ENCODE measurements at regions not wholly inside any gene's neighbourhood (a gene's known extent, or its start where the extent isn't known, plus 50 kb on each side); places are given as distances from the start of the nearest gene placed in this dataset.

DNA sequence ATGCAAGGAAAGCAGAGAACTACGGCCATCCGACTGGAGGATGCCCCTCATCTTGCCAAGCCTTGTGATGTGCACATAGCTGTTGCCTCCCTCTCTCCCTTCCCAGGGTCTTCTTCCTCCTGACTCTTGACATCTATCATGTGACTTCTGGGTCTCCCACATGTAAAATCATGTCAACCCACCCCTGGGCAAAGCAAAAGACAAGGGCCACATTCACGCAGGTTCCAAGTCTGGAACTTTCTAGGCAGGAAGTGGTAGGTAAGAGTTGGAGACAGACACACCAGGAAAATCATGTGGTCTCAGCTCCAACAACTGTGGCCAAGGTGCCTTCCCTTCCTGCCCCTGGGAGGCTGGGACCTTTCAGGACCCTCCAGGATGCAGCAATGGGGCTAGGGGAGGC lies 187.3 kb downstream of the CXCL12 start:
- Histone ChIP-seq H3K4me3 (no peak overlapping the region), H3K4me1 (peaks cover 0 to 6% (median 0%) of the 10 kb centered on the region in 6 donors), H3K36me3 (no peaks in the 10 kb centered on the region), H3K27me3 (replicated peaks in 1 of 7) (no peaks in the 10 kb centered on the region), H3K27ac (no peak overlapping the region), H3K9me3 (peaks cover 0 to 12% (median 0%) of the 10 kb centered on the region in 8 donors)
- no peak for DNase-seq
- intact Hi-C loops (cut with DNase I; ENCODE audit: low total_unique reads) = no loop called here
- WGBS, 5 donors = 95 to 100% (median 97%) methylated on average over 3 of the region's 3 CpGs
- TF ChIP-seq CTCF (IDR thresholded peaks at IDR 0.05 in 8 of 11, conservative IDR thresholded peaks at IDR 0.05 in 3 of 11) (no peak), POLR2A (IDR thresholded peaks at IDR 0.05) (no peak), POLR2AphosphoS5 (IDR thresholded peaks at IDR 0.05) (no peak)

GRCh38 chr10:44196336-44196735 lies 188.6 kb downstream of the CXCL12 start:
- WGBS, 5 donors = 86 to 90% (median 88%) methylated on average over 5 of the region's 5 CpGs
- intact Hi-C loops (cut with DNase I; ENCODE audit: low total_unique reads) = no loop called here
- no peaks in the 10 kb centered on the region for H3K36me3 ChIP-seq

DNA sequence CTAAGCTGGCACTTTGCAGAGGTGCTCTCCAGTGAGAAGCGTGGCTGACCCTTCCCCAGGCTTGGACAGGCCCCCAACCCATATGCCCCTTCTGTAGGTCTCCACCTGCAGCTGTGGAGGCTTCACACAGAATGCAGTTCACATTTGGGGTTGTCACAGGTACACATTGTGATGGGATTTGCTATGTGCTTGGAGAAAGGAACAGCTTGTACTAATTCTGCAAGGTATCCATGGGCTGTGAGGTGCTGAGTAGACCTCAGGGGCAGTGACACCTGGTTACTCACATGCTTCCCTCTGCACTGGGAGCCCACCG lies 188.9 kb downstream of the CXCL12 start:
- intact Hi-C loops (cut with DNase I; ENCODE audit: low total_unique reads) = no loop called here
- Histone ChIP-seq H3K4me1 (peaks cover 0 to 6% (median 0%) of the 10 kb centered on the region in 6 donors), H3K9me3 (peaks cover 0 to 3% (median under 1%) of the 10 kb centered on the region in 8 donors), H3K27me3 (replicated peaks in 1 of 7) (no peaks in the 10 kb centered on the region), H3K27ac (no peak overlapping the region), H3K36me3 (no peaks in the 10 kb centered on the region), H3K4me3 (no peak overlapping the region)
- WGBS, 5 donors = 64 to 91% (median 87%) methylated on average over 2 of the region's 2 CpGs
- no peak for TF ChIP-seq POLR2A (IDR thresholded peaks at IDR 0.05)
- no peak for TF ChIP-seq CTCF (IDR thresholded peaks at IDR 0.05 in 8 of 11, conservative IDR thresholded peaks at IDR 0.05 in 3 of 11)
- no peak for TF ChIP-seq POLR2AphosphoS5 (IDR thresholded peaks at IDR 0.05)
- DNase-seq = no peak

More at GRCh38 chr10:44196336-44196735, 188.6 kb downstream of the CXCL12 start:
- no peaks in the 10 kb centered on the region for H3K27me3 ChIP-seq (replicated peaks in 1 of 7)
- no peak overlapping the region for H3K27ac ChIP-seq
- H3K4me3 ChIP-seq = no peak overlapping the region
- peaks cover 0 to 6% (median 0%) of the 10 kb centered on the region in 6 donors for H3K4me1 ChIP-seq
- TF ChIP-seq CTCF (IDR thresholded peaks at IDR 0.05 in 8 of 11, conservative IDR thresholded peaks at IDR 0.05 in 3 of 11) = no peak
- TF ChIP-seq POLR2AphosphoS5 (IDR thresholded peaks at IDR 0.05) = no peak
- no peak for TF ChIP-seq POLR2A (IDR thresholded peaks at IDR 0.05)
- DNase-seq = no peak
- H3K9me3 ChIP-seq = no peaks in the 10 kb centered on the region

DNA sequence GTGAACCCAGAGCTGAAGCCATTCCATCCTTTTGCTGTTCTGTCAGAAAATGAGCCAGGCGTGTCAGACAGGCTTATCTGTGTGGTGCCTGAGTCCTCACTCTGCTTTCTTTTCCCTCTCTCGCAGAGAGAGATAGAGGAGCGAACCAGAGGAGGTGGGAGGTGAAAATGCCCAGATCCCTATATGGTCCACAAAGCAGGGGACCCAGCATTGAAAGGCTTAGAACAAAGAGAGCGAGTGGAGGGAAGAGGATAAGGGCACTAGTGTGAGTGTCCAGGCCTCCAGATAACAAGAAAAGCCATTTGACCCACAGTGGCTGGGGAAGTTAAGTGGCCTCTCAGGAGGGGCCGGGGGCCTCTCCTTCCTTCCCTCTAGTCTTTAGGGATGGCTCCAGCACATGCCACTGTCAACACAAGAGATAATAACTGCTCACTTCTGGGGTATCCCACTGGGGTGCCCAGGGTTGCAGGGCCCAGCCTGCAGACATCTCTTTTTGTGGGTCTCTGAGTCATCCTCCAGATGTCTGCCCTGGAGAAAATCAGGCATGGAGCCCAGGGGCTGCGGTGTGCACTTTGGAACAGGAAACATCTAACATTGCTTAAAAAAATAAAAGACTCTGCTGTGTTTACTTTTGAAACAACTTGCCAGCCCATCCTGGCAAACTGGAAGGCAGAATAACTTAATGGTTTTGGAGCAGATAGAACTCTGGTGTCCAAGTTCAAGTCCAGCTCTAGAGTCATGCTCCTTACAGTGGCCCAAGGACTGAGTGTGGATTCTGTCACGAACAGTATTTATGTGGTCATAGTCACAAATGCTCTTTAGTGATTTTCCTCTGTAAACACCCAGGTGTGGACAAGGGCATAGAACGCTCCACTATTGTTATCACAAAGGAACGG lies 189.5 kb downstream of the CXCL12 start:
- no peak overlapping the region for H3K4me3 ChIP-seq
- intact Hi-C loops (cut with DNase I; ENCODE audit: low total_unique reads) = no loop called here
- no peaks in the 10 kb centered on the region for H3K27me3 ChIP-seq (replicated peaks in 1 of 7)
- DNase-seq = no peak
- TF ChIP-seq POLR2AphosphoS5 (IDR thresholded peaks at IDR 0.05) = no peak
- TF ChIP-seq POLR2A (IDR thresholded peaks at IDR 0.05) = no peak
- no peak for TF ChIP-seq CTCF (IDR thresholded peaks at IDR 0.05 in 8 of 11, conservative IDR thresholded peaks at IDR 0.05 in 3 of 11)
- H3K27ac ChIP-seq = no peak overlapping the region
- no peaks in the 10 kb centered on the region for H3K36me3 ChIP-seq
- WGBS, 5 donors = 55 to 62% (median 59%) methylated on average over 9 of the region's 9 CpGs
- H3K4me1 ChIP-seq = peaks cover 0 to 6% (median 0%) of the 10 kb centered on the region in 6 donors
- peaks cover 0 to 8% (median 5%) of the 10 kb centered on the region in 8 donors for H3K9me3 ChIP-seq
